ENCODE measurements at regions not wholly inside any gene's neighbourhood (a gene's known extent, or its start where the extent isn't known, plus 50 kb on each side); places are given as distances from the start of the nearest gene placed in this dataset.
A peak's percentile ranks its signal among the peaks of the same experiment; 100 is the strongest.

GRCh38 chr9:2375114-2375513, 246.5 kb upstream of the VLDLR start:
- no peak for DNase-seq
- Histone ChIP-seq H3K9me3 (ENCODE audit: control insufficient read depth, low read depth, low read length) (no peaks in the 10 kb centered on the region), H3K4me3 (ENCODE audit: low read length) (no peak overlapping the region), H3K4me1 (ENCODE audit: control insufficient read depth, insufficient read depth, low read length) (peaks cover 4% of the 10 kb centered on the region), H3K36me3 (ENCODE audit: control insufficient read depth, insufficient read depth, low read length) (no peaks in the 10 kb centered on the region), H3K27ac (ENCODE audit: low read length) (no peak overlapping the region), H3K27me3 (ENCODE audit: control insufficient read depth, insufficient read depth, low read length) (no peaks in the 10 kb centered on the region)
- WGBS (ENCODE audit: insufficient coverage, low lambda C conversion rate): 100% methylated on average over 2 of the region's 2 CpGs

DNA sequence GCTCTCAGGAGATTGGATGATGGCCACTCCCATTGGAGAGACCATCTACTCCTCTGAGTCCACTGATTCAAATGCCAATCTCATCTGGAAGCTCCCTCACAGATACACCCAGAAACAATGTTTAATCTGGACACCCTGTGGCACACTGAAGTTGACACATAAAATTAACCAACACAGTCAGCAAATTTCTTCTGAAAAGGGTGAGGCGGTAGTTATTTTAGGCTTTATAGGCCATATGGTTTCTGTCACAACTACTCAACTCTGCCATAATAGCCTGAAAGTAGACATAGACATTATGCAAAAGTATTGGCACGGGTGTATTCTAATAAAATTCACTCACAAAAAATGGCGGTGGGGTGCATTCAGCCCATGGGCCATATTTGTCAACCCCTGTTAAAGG, 244.5 kb upstream of the VLDLR start:
- DNase-seq: no peak
- H3K36me3 ChIP-seq (ENCODE audit: control insufficient read depth, insufficient read depth, low read length): no peaks in the 10 kb centered on the region
- no peaks in the 10 kb centered on the region for H3K9me3 ChIP-seq (ENCODE audit: control insufficient read depth, low read depth, low read length)
- H3K4me1 ChIP-seq (ENCODE audit: control insufficient read depth, insufficient read depth, low read length): peaks cover 4% of the 10 kb centered on the region
- H3K4me3 ChIP-seq (ENCODE audit: low read length): no peak overlapping the region
- H3K27ac ChIP-seq (ENCODE audit: low read length): no peak overlapping the region
- WGBS (ENCODE audit: insufficient coverage, low lambda C conversion rate): no CpG with 5 or more reads among the region's 3 CpGs
- H3K27me3 ChIP-seq (ENCODE audit: control insufficient read depth, insufficient read depth, low read length): no peaks in the 10 kb centered on the region

DNA sequence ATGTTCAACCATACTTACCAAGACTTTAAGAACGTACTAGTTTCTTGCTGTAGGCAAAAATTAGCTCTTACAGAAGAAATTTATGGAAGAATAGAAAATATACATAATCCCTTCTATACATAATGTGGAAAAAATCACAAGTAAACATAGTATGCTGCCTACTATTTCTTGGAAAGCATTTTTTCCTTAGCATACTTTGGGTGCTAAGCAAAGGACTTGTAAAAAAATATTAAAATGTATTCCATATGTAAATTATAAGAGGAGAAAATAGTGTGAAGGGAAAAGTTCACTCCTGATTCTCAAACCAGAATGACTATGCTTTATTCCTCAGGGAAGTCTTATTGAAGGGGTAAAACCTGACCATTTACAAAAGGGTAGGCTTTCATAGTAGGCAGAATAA, 243.8 kb upstream of the VLDLR start:
- DNase-seq: no peak
- no CpG with 5 or more reads among the region's 1 CpG for WGBS (ENCODE audit: insufficient coverage, low lambda C conversion rate)
- no peaks in the 10 kb centered on the region for H3K36me3 ChIP-seq (ENCODE audit: control insufficient read depth, insufficient read depth, low read length)
- peaks cover 4% of the 10 kb centered on the region for H3K4me1 ChIP-seq (ENCODE audit: control insufficient read depth, insufficient read depth, low read length)
- H3K9me3 ChIP-seq (ENCODE audit: control insufficient read depth, low read depth, low read length): no peaks in the 10 kb centered on the region
- no peak overlapping the region for H3K4me3 ChIP-seq (ENCODE audit: low read length)
- no peak overlapping the region for H3K27ac ChIP-seq (ENCODE audit: low read length)
- H3K27me3 ChIP-seq (ENCODE audit: control insufficient read depth, insufficient read depth, low read length): peaks cover 2% of the 10 kb centered on the region

- Histone ChIP-seq H3K4me3 (ENCODE audit: low read length) (no peak overlapping the region), H3K4me1 (ENCODE audit: control insufficient read depth, insufficient read depth, low read length) (peaks cover 4% of the 10 kb centered on the region), H3K36me3 (ENCODE audit: control insufficient read depth, insufficient read depth, low read length) (no peaks in the 10 kb centered on the region), H3K27me3 (ENCODE audit: control insufficient read depth, insufficient read depth, low read length) (peaks cover 2% of the 10 kb centered on the region), H3K27ac (ENCODE audit: low read length) (no peak overlapping the region), H3K9me3 (ENCODE audit: control insufficient read depth, low read depth, low read length) (no peaks in the 10 kb centered on the region)
- DNase-seq: no peak
- 83% methylated on average over 3 of the region's 3 CpGs for WGBS (ENCODE audit: insufficient coverage, low lambda C conversion rate)
These were observed 243.3 kb upstream of the VLDLR start for GRCh38 chr9:2378266-2378665.

DNA sequence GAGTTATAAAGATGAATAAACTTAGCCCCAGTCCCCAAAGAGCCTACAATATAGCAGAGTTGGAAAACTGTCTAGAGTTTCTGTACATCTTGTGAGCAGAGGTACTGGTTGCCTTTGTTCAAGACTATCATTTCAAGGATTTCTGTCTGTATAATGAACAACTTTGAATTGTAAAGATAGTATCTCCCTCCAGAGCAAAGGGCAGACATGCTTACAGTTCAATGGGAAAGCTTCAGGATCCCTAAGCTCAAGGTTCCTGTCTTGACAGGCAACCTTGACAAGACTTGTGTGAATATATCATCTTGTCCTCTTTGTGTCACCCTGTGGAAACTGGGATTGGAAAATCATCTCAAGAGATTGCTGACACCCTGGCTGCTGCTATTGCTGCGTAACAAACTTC, 242.8 kb upstream of the VLDLR start:
- no peak overlapping the region for H3K27ac ChIP-seq (ENCODE audit: low read length)
- H3K36me3 ChIP-seq (ENCODE audit: control insufficient read depth, insufficient read depth, low read length): no peaks in the 10 kb centered on the region
- no peak overlapping the region for H3K4me3 ChIP-seq (ENCODE audit: low read length)
- WGBS (ENCODE audit: insufficient coverage, low lambda C conversion rate): no CpG with 5 or more reads among the region's 1 CpG
- no peaks in the 10 kb centered on the region for H3K9me3 ChIP-seq (ENCODE audit: control insufficient read depth, low read depth, low read length)
- H3K4me1 ChIP-seq (ENCODE audit: control insufficient read depth, insufficient read depth, low read length): peaks cover 4% of the 10 kb centered on the region
- H3K27me3 ChIP-seq (ENCODE audit: control insufficient read depth, insufficient read depth, low read length): peaks cover 2% of the 10 kb centered on the region
- peak; percentile 52 to 66 for DNase-seq

GRCh38 chr9:2384741-2385140, 236.8 kb upstream of the VLDLR start:
- Histone ChIP-seq H3K4me3 (ENCODE audit: low read length) (no peak overlapping the region), H3K27me3 (ENCODE audit: control insufficient read depth, insufficient read depth, low read length) (peaks cover 2% of the 10 kb centered on the region), H3K27ac (ENCODE audit: low read length) (no peak overlapping the region), H3K4me1 (ENCODE audit: control insufficient read depth, insufficient read depth, low read length) (no peaks in the 10 kb centered on the region), H3K36me3 (ENCODE audit: control insufficient read depth, insufficient read depth, low read length) (no peaks in the 10 kb centered on the region), H3K9me3 (ENCODE audit: control insufficient read depth, low read depth, low read length) (no peaks in the 10 kb centered on the region)
- no CpG with 5 or more reads among the region's 1 CpG for WGBS (ENCODE audit: insufficient coverage, low lambda C conversion rate)
- DNase-seq: no peak

- H3K9me3 ChIP-seq (ENCODE audit: control insufficient read depth, low read depth, low read length): no peaks in the 10 kb centered on the region
- H3K4me1 ChIP-seq (ENCODE audit: control insufficient read depth, insufficient read depth, low read length): no peaks in the 10 kb centered on the region
- no peaks in the 10 kb centered on the region for H3K36me3 ChIP-seq (ENCODE audit: control insufficient read depth, insufficient read depth, low read length)
- WGBS (ENCODE audit: insufficient coverage, low lambda C conversion rate): no CpG with 5 or more reads among the region's 7 CpGs
- H3K27ac ChIP-seq (ENCODE audit: low read length): no peak overlapping the region
- DNase-seq: no peak
- H3K27me3 ChIP-seq (ENCODE audit: control insufficient read depth, insufficient read depth, low read length): peaks cover 2% of the 10 kb centered on the region
- H3K4me3 ChIP-seq (ENCODE audit: low read length): no peak overlapping the region
These were observed 235.8 kb upstream of the VLDLR start for GRCh38 chr9:2385746-2386145.

DNA sequence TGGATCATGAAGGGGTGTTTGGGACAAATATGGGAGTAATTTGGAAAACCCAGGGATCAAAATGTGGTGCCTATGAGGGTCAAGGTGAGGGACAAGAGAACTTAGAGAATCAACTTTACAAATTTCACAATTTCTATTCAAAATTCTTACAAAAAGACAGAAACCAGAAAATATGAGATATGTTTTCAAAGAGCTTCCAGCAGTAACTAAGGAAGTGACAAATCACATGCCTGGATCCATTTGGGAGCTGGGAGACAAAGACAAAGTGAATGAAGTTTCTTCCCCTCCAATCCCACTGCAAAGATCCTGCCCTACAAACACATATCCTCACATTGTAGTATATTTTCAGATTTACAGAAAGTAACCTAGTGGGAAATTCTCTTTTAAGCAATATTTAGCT, 235.0 kb upstream of the VLDLR start:
- no peak overlapping the region for H3K4me3 ChIP-seq (ENCODE audit: low read length)
- no peak overlapping the region for H3K27ac ChIP-seq (ENCODE audit: low read length)
- no peaks in the 10 kb centered on the region for H3K4me1 ChIP-seq (ENCODE audit: control insufficient read depth, insufficient read depth, low read length)
- no peak for DNase-seq
- H3K9me3 ChIP-seq (ENCODE audit: control insufficient read depth, low read depth, low read length): no peaks in the 10 kb centered on the region
- H3K27me3 ChIP-seq (ENCODE audit: control insufficient read depth, insufficient read depth, low read length): peaks cover 2% of the 10 kb centered on the region
- H3K36me3 ChIP-seq (ENCODE audit: control insufficient read depth, insufficient read depth, low read length): no peaks in the 10 kb centered on the region

DNA sequence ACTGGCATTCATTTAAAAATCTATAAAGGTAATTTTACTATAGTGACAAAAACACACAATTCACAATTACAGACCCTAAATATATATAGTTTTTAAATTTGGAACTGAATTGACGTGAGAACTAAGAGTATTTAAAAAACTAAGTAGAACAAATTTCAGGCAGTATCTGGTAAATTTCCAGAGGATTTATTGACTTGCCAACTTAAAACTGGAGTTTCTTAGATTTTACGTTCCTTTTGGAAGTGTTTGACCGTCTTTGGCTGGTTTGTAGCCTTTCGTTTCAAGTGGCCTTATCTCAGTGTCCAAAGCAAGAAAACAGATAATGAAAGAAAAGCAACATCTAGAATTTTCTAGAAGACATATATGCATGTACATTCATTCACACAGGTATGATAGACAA, 234.4 kb upstream of the VLDLR start:
- no peak for DNase-seq

GRCh38 chr9:2389404-2389803, 232.2 kb upstream of the VLDLR start:
- Histone ChIP-seq H3K9me3 (ENCODE audit: control insufficient read depth, low read depth, low read length) (no peaks in the 10 kb centered on the region), H3K4me3 (ENCODE audit: low read length) (no peak overlapping the region), H3K27me3 (ENCODE audit: control insufficient read depth, insufficient read depth, low read length) (no peaks in the 10 kb centered on the region), H3K27ac (ENCODE audit: low read length) (no peak overlapping the region), H3K36me3 (ENCODE audit: control insufficient read depth, insufficient read depth, low read length) (no peaks in the 10 kb centered on the region), H3K4me1 (ENCODE audit: control insufficient read depth, insufficient read depth, low read length) (no peaks in the 10 kb centered on the region)
- no peak for DNase-seq

More for the DNA sequence above, 234.4 kb upstream of the VLDLR start:
- 85% methylated on average over 4 of the region's 4 CpGs for WGBS (ENCODE audit: insufficient coverage, low lambda C conversion rate)
- Histone ChIP-seq H3K36me3 (ENCODE audit: control insufficient read depth, insufficient read depth, low read length) (no peaks in the 10 kb centered on the region), H3K27ac (ENCODE audit: low read length) (no peak overlapping the region), H3K4me3 (ENCODE audit: low read length) (no peak overlapping the region), H3K9me3 (ENCODE audit: control insufficient read depth, low read depth, low read length) (no peaks in the 10 kb centered on the region), H3K27me3 (ENCODE audit: control insufficient read depth, insufficient read depth, low read length) (peaks cover 2% of the 10 kb centered on the region), H3K4me1 (ENCODE audit: control insufficient read depth, insufficient read depth, low read length) (no peaks in the 10 kb centered on the region)

DNA sequence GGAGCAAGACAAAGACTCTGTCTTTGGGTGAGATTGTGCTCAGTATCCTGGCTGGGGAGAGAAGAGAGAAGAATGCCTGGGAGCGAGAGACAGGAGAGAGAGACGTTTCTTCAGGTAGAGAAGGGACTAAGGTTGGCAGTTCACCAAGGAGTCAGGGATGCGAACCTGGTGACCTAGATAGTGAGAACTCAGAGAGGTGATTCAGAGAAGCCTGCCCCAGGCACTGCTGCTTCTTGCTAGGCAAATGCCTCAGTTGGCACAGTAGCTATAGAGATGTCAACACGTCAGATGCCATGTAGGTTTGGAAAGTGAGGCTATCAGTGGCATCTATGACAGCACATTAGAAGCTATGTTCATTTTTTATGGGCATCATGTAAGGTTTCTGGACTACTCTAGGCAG, 231.6 kb upstream of the VLDLR start:
- Histone ChIP-seq H3K4me1 (ENCODE audit: control insufficient read depth, insufficient read depth, low read length) (no peaks in the 10 kb centered on the region), H3K27me3 (ENCODE audit: control insufficient read depth, insufficient read depth, low read length) (no peaks in the 10 kb centered on the region), H3K36me3 (ENCODE audit: control insufficient read depth, insufficient read depth, low read length) (no peaks in the 10 kb centered on the region), H3K27ac (ENCODE audit: low read length) (no peak overlapping the region), H3K9me3 (ENCODE audit: control insufficient read depth, low read depth, low read length) (no peaks in the 10 kb centered on the region), H3K4me3 (ENCODE audit: low read length) (no peak overlapping the region)
- WGBS (ENCODE audit: insufficient coverage, low lambda C conversion rate): no CpG with 5 or more reads among the region's 4 CpGs
- no peak for DNase-seq

Data from large intestine (tissue), 3 donors.